HUES48 (cell line): ENCODE measurements at regions not wholly inside any gene's neighbourhood (a gene's known extent, or its start where the extent isn't known, plus 50 kb on each side); places are given as distances from the start of the nearest gene placed in this dataset.

ENCODE experiments used
- H3K27ac ChIP-seq: one replicate; pipeline ENCODE4 v1.7.0; 2013; ENCODE audit warnings: low read depth, low read length, inconsistent platforms
- H3K27me3 ChIP-seq: 2 replicates; pipeline ENCODE4 v1.6.1; 2013; ENCODE audit warnings: mild to moderate bottlenecking, low read length; ENCODE audit not compliant: control insufficient read depth, insufficient read depth
- H3K36me3 ChIP-seq: 2 replicates; pipeline ENCODE4 v1.6.1; 2013; ENCODE audit warnings: low read length; ENCODE audit not compliant: control insufficient read depth, insufficient read depth
- H3K4me1 ChIP-seq: 2 replicates; pipeline ENCODE4 v1.6.1; 2013; ENCODE audit warnings: mild to moderate bottlenecking, low read length; ENCODE audit not compliant: control insufficient read depth, insufficient read depth
- H3K4me3 ChIP-seq: 2 replicates; pipeline ENCODE4 v1.5.1; 2013; ENCODE audit warnings: mild to moderate bottlenecking, low read depth, low read length
- H3K9ac ChIP-seq: 2 replicates; pipeline ENCODE4 v1.6.1; 2013; ENCODE audit warnings: mild to moderate bottlenecking, low read depth, low read length, moderate library complexity
- H3K9me3 ChIP-seq: 2 replicates; pipeline ENCODE4 v1.6.1; 2013; ENCODE audit warnings: low read length; ENCODE audit not compliant: control insufficient read depth, insufficient read depth

GRCh38 chr5:126171916-126172315, 251.3 kb upstream of the GRAMD2B start:
- H3K4me3 ChIP-seq: no peak overlapping the region
- no peak overlapping the region for H3K9ac ChIP-seq
- H3K27ac ChIP-seq: no peak overlapping the region
- no peaks in the 10 kb centered on the region for H3K36me3 ChIP-seq
- no peaks in the 10 kb centered on the region for H3K4me1 ChIP-seq
- no peaks in the 10 kb centered on the region for H3K27me3 ChIP-seq
- 0 out of 2 replicates have a peak, but pooled peaks cover under 1% of the 10 kb centered on the region for H3K9me3 ChIP-seq

DNA sequence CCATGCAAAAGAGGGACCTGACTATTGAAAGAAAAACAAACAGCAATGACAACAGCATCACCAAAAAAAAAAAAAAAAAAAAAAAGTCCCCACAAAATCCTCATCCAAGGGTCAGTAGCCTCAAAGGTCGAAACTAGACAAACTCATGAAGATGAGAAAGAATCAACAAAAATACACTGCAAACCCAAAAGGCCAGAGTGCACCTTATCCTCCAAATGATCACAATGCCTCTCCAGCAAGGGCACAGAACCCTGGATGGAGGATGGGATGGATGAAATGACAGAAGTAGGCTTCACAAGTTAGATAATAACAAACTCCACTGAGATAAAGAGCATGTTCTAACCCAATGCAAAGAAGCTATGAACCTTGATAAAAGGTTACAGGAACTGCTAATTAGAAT, 250.4 kb upstream of the GRAMD2B start:
- Histone ChIP-seq H3K9me3 (no peaks in the 10 kb centered on the region), H3K27ac (no peak overlapping the region), H3K36me3 (no peaks in the 10 kb centered on the region), H3K4me3 (no peak overlapping the region), H3K27me3 (no peaks in the 10 kb centered on the region), H3K4me1 (no peaks in the 10 kb centered on the region), H3K9ac (no peak overlapping the region)

- H3K4me1 ChIP-seq: no peaks in the 10 kb centered on the region
- no peak overlapping the region for H3K4me3 ChIP-seq
- no peaks in the 10 kb centered on the region for H3K9me3 ChIP-seq
- H3K36me3 ChIP-seq: no peaks in the 10 kb centered on the region
- H3K27me3 ChIP-seq: no peaks in the 10 kb centered on the region
- H3K9ac ChIP-seq: no peak overlapping the region
- H3K27ac ChIP-seq: no peak overlapping the region
These were observed 244.7 kb upstream of the GRAMD2B start for GRCh38 chr5:126178521-126178920.

GRCh38 chr5:126182971-126183695, 240.1 kb upstream of the GRAMD2B start:
- peaks cover 5% of the 10 kb centered on the region; the same call in 1 of the 2 replicates for H3K4me1 ChIP-seq
- H3K27ac ChIP-seq: no peak overlapping the region
- H3K9ac ChIP-seq: no peak overlapping the region
- no peaks in the 10 kb centered on the region for H3K27me3 ChIP-seq
- no peak overlapping the region for H3K4me3 ChIP-seq
- H3K36me3 ChIP-seq: no peaks in the 10 kb centered on the region
- no peaks in the 10 kb centered on the region for H3K9me3 ChIP-seq

DNA sequence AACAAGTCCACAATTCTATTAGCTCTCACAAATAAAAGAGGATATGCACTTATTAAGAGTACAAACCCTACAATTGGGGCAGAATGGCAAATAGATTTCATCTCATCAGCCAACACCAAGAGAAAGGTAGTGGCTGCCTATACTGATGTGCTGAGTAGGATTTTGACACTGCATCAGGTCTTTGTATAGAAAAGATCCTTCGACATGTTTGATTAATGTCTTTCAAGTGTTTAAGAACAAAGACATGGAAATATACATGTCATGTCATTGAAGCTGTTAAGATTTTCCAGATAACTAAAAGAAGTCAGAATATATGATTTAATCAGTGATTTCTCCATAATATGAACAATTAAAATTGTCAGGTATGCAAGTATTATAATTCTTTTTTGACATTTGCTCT, 238.7 kb upstream of the GRAMD2B start:
- no peaks in the 10 kb centered on the region for H3K36me3 ChIP-seq
- H3K27me3 ChIP-seq: no peaks in the 10 kb centered on the region; the same call in 1 of the 2 replicates
- H3K27ac ChIP-seq: no peak overlapping the region
- no peak overlapping the region for H3K9ac ChIP-seq
- no peaks in the 10 kb centered on the region for H3K9me3 ChIP-seq
- H3K4me3 ChIP-seq: no peak overlapping the region
- peaks cover 18% of the 10 kb centered on the region for H3K4me1 ChIP-seq

GRCh38 chr5:126186210-126186609, 237.0 kb upstream of the GRAMD2B start:
- peaks cover 31% of the 10 kb centered on the region for H3K4me1 ChIP-seq
- H3K27ac ChIP-seq: no peak overlapping the region
- no peaks in the 10 kb centered on the region for H3K36me3 ChIP-seq
- no peaks in the 10 kb centered on the region for H3K9me3 ChIP-seq
- H3K9ac ChIP-seq: no peak overlapping the region
- H3K4me3 ChIP-seq: no peak overlapping the region
- no peaks in the 10 kb centered on the region; the same call in 1 of the 2 replicates for H3K27me3 ChIP-seq

DNA sequence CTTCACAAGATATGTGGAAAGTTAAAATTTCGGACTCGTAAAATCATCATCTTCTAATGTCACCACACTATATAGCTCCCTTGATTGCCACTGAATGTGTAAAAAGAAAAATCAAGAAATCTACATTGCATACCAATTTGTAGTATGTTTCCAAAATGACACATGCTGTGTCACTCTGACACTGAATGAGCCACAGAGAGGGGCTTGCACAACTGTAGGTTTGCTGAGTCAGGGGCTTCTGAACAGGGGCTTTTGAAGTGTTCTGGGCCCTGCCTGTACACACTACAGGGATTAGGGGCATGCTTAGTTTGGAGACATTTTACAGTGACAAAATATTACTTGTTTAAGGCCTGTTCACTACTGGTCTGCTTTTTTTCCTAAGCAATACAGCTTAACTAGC, 234.4 kb upstream of the GRAMD2B start:
- H3K4me1 ChIP-seq: peaks cover 31% of the 10 kb centered on the region
- no peak overlapping the region for H3K9ac ChIP-seq
- H3K27ac ChIP-seq: no peak overlapping the region

DNA sequence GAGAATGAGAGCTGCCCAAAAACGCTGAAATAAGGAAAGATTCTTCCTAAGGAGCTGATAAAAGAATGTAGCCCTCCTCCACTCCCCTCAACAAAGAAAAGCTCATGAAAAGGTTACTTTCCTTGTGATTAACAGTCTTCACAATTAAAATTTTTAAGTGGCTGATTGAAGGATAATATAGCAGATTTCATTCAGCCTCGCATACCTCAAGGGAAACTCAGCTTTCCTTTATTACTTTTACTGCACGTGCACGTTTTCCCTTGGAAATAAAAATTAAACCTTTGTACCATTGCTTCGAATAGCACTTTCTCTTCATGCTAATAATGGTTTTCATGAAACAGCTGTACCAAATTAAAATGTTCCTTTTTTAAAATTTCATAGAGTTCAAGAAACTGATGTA, 234.0 kb upstream of the GRAMD2B start:
- no peaks in the 10 kb centered on the region for H3K36me3 ChIP-seq
- H3K9me3 ChIP-seq: no peaks in the 10 kb centered on the region
- H3K9ac ChIP-seq: no peak overlapping the region
- H3K27ac ChIP-seq: no peak overlapping the region
- peaks cover 31% of the 10 kb centered on the region for H3K4me1 ChIP-seq
- no peak overlapping the region for H3K4me3 ChIP-seq
- H3K27me3 ChIP-seq: no peaks in the 10 kb centered on the region; the same call in 1 of the 2 replicates

More for the DNA sequence above, 234.4 kb upstream of the GRAMD2B start:
- no peak overlapping the region for H3K4me3 ChIP-seq
- H3K9me3 ChIP-seq: no peaks in the 10 kb centered on the region
- H3K36me3 ChIP-seq: no peaks in the 10 kb centered on the region
- H3K27me3 ChIP-seq: no peaks in the 10 kb centered on the region; the same call in 1 of the 2 replicates

DNA sequence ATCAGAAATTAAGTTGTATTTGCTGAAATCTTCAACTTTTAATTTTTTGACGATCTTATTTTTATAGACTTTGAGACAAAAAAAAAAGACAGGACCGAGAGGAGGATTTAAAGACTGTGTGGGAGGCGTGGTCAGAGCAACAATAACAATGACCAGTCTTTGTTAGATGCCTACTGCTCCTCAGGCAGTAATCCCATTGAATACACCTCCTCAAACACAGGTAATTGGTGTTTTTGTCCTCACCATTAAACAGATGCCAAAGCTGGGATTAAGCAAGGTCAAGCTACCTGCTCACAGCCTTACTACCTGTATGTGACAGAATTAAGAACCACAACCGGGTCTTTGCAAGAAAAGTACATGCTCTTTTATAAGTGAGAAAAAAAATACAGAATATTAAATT, 233.3 kb upstream of the GRAMD2B start:
- Histone ChIP-seq H3K36me3 (no peaks in the 10 kb centered on the region), H3K27me3 (no peaks in the 10 kb centered on the region; the same call in 1 of the 2 replicates), H3K4me3 (no peak overlapping the region; the same call in 1 of the 2 replicates), H3K9ac (no peak overlapping the region), H3K27ac (no peak overlapping the region), H3K4me1 (peaks cover 31% of the 10 kb centered on the region), H3K9me3 (no peaks in the 10 kb centered on the region)

- no peak overlapping the region for H3K27ac ChIP-seq
- peaks cover 31% of the 10 kb centered on the region for H3K4me1 ChIP-seq
- no peak overlapping the region for H3K4me3 ChIP-seq
- H3K9me3 ChIP-seq: no peaks in the 10 kb centered on the region
- no peak overlapping the region for H3K9ac ChIP-seq
- H3K27me3 ChIP-seq: no peaks in the 10 kb centered on the region; the same call in 1 of the 2 replicates
- H3K36me3 ChIP-seq: no peaks in the 10 kb centered on the region
These were observed 231.0 kb upstream of the GRAMD2B start for GRCh38 chr5:126192226-126192625.

- Histone ChIP-seq H3K27me3 (no peaks in the 10 kb centered on the region), H3K36me3 (no peaks in the 10 kb centered on the region), H3K9me3 (no peaks in the 10 kb centered on the region), H3K9ac (no peak overlapping the region), H3K4me3 (no peak overlapping the region), H3K27ac (no peak overlapping the region), H3K4me1 (peaks cover 10% of the 10 kb centered on the region)
These were observed 227.7 kb upstream of the GRAMD2B start for GRCh38 chr5:126195410-126196100.
